Ramos (cell line): ENCODE measurements at regions not wholly inside any gene's neighbourhood (a gene's known extent, or its start where the extent isn't known, plus 50 kb on each side); places are given as distances from the start of the nearest gene placed in this dataset.

Experiments used
- in situ Hi-C: fragments of 300-500 bp; cut with MboI; formaldehyde crosslinking; loops from one replicate; pipeline ENCODE4 v1.14.3; 2022; ENCODE audit warnings: low sequenced_read_pairs; ENCODE audit not compliant: unreplicated experiment

- in situ Hi-C loops = loop anchor here (10.0 kb wide), 1 partner anchor 321 kb away; no protein-coding TSS in a partner anchor
Observed at GRCh38 chr2:47315475-47315874, 53.6 kb upstream of the EPCAM start.

- in situ Hi-C loops = loop anchor here (10.0 kb wide), 1 partner anchor 319 kb away; no protein-coding TSS in a partner anchor
Observed at GRCh38 chr2:47313728-47314127, 55.4 kb upstream of the EPCAM start.

- in situ Hi-C loops = loop anchor here (10.0 kb wide), 1 partner anchor 318 kb away; no protein-coding TSS in a partner anchor
Observed at GRCh38 chr2:47313141-47313691, 55.9 kb upstream of the EPCAM start.

GRCh38 chr2:47312491-47312850 is 56.6 kb upstream of the EPCAM start:
- in situ Hi-C loops = loop anchor here (10.0 kb wide), 1 partner anchor 318 kb away; no protein-coding TSS in a partner anchor

- in situ Hi-C loops = loop anchor here (10.0 kb wide), 1 partner anchor 317 kb away; no protein-coding TSS in a partner anchor
Observed at GRCh38 chr2:47311764-47312490, 57.2 kb upstream of the EPCAM start.

GRCh38 chr2:47310801-47311560 is 58.1 kb upstream of the EPCAM start:
- in situ Hi-C loops = loop anchor here (10.0 kb wide), 1 partner anchor 316 kb away; no protein-coding TSS in a partner anchor

- in situ Hi-C loops = loop anchor here (10.0 kb wide), 1 partner anchor 315 kb away; no protein-coding TSS in a partner anchor
Observed at GRCh38 chr2:47309952-47310800, 58.9 kb upstream of the EPCAM start.

- in situ Hi-C loops = no loop called here
Observed at GRCh38 chr2:47309472-47309951, 59.6 kb upstream of the EPCAM start.

GRCh38 chr2:47307066-47307465 is 62.0 kb upstream of the EPCAM start:
- in situ Hi-C loops = no loop called here

- in situ Hi-C loops = no loop called here
Observed at GRCh38 chr2:47304654-47305053, 64.5 kb upstream of the EPCAM start.

GRCh38 chr2:47303341-47304148 is 65.6 kb upstream of the EPCAM start:
- in situ Hi-C loops = no loop called here

GRCh38 chr2:47302308-47302707 is 66.8 kb upstream of the EPCAM start:
- in situ Hi-C loops = no loop called here

GRCh38 chr2:47301731-47302130 is 67.4 kb upstream of the EPCAM start:
- in situ Hi-C loops = no loop called here

- in situ Hi-C loops = no loop called here
Observed at GRCh38 chr2:47301277-47301618, 67.9 kb upstream of the EPCAM start.

- in situ Hi-C loops = no loop called here
Observed at GRCh38 chr2:47300609-47301276, 68.4 kb upstream of the EPCAM start.

- in situ Hi-C loops = no loop called here
Observed at GRCh38 chr2:47300081-47300480, 69.0 kb upstream of the EPCAM start.

GRCh38 chr2:47299555-47299954 is 69.6 kb upstream of the EPCAM start:
- in situ Hi-C loops = no loop called here

- in situ Hi-C loops = no loop called here
Observed at GRCh38 chr2:47298771-47299170, 70.3 kb upstream of the EPCAM start.
